Activated CD4-positive, alpha-beta memory T cell treated with anti-CD3 and anti-CD28 coated beads for 36 hours (primary cell): ENCODE measurements at regions not wholly inside any gene's neighbourhood (a gene's known extent, or its start where the extent isn't known, plus 50 kb on each side); places are given as distances from the start of the nearest gene placed in this dataset.

Source experiments
- CTCF ChIA-PET: fragments of 350-600 bp; sonication (Branson Sonifier 250); formaldehyde crosslinking; loops from one replicate; lab custom pipeline; 2021; ENCODE audit warnings: antibody characterized with exemption, inconsistent platforms; lab: Charles Lee
- POLR2A ChIA-PET: fragments of 350-600 bp; sonication (Branson Sonifier 250); formaldehyde crosslinking; loops from one replicate; lab custom pipeline; 2021; ENCODE audit warnings: antibody characterized with exemption; lab: Charles Lee
- DNase-seq: peaks from one replicate; pipeline ENCODE4 v3.0.0-alpha.2; 2020
- H3K27ac Mint-ChIP-seq: one replicate; pipeline ENCODE4 v1.8.0; 2021; ENCODE audit warnings: mixed read lengths
- H3K27me3 Mint-ChIP-seq: one replicate; pipeline ENCODE4 v1.8.0; 2021; ENCODE audit warnings: mixed read lengths
- H3K36me3 Mint-ChIP-seq: one replicate; pipeline ENCODE4 v1.8.0; 2021; ENCODE audit warnings: mixed read lengths
- H3K4me1 Mint-ChIP-seq: one replicate; pipeline ENCODE4 v1.8.0; 2021; ENCODE audit warnings: low read depth, mixed read lengths
- H3K4me3 Mint-ChIP-seq: one replicate; pipeline ENCODE4 v1.8.0; 2021; ENCODE audit warnings: mild to moderate bottlenecking, mixed read lengths
- H3K9me3 Mint-ChIP-seq: one replicate; pipeline ENCODE4 v1.8.0; 2021; ENCODE audit warnings: mixed read lengths
- intact Hi-C: fragments of 100-400 bp; cut with micrococcal nuclease; formaldehyde crosslinking; loops from one replicate; pipeline ENCODE4 v1.15.1; 2023

- no peak overlapping the region for H3K27ac Mint-ChIP-seq
- H3K4me3 Mint-ChIP-seq, result no peak overlapping the region
- DNase-seq, result no peak
- no peaks in the 10 kb centered on the region for H3K4me1 Mint-ChIP-seq
- ChIA-PET CTCF (no interaction called here), POLR2A (no interaction called here)
- H3K9me3 Mint-ChIP-seq, result peaks cover 31% of the 10 kb centered on the region
- intact Hi-C loops, result no loop called here
- no peaks in the 10 kb centered on the region for H3K36me3 Mint-ChIP-seq
- H3K27me3 Mint-ChIP-seq, result no peaks in the 10 kb centered on the region
Observed at GRCh38 chr19:28185646-28186045, 1027.3 kb downstream of the UQCRFS1 start.

DNA sequence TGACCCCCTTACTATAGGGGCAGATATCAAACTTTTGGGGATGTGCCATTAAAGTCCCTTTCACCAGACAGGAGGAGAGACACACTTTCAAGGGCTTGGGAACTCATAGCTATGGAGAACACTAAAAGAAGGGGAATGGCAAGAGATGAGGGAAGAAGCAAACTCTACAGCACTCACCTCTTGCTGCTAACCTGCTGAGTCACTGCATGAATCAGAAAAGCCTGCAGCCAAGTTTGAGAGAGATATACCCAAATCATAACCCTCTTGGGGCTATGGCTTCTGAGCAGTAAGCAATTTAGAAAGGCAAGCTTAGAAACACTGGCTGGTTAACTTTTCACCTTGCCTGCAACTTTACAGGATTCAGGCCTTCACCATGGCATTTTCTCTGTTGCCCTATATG lies 1028.0 kb downstream of the UQCRFS1 start:
- intact Hi-C loops, result no loop called here
- H3K4me3 Mint-ChIP-seq, result no peak overlapping the region
- no peaks in the 10 kb centered on the region for H3K27me3 Mint-ChIP-seq
- no peak overlapping the region for H3K27ac Mint-ChIP-seq
- H3K4me1 Mint-ChIP-seq, result no peaks in the 10 kb centered on the region
- ChIA-PET CTCF (no interaction called here), POLR2A (no interaction called here)
- H3K9me3 Mint-ChIP-seq, result peaks cover 31% of the 10 kb centered on the region
- DNase-seq, result no peak
- H3K36me3 Mint-ChIP-seq, result no peaks in the 10 kb centered on the region

DNA sequence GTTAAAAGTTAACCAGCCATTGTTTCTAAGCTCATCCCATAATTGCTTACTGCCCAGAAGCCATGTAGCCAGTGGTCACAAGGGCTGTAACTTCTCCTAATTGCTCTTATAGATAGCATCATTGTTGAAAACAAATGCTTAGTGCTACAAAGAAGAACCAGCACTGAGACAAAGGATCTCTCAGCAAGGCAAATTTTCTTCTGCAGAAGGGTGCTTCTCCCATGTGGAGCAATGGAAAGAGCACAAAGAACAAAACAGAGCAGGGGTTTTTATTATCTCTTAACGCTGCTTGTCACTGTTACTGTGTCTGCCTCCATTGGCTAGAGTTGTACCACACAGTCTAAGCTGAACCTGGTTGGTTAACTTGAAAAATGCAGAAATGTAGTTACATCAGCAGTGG lies 1036.8 kb downstream of the UQCRFS1 start:
- Mint-ChIP-seq H3K4me1 (no peaks in the 10 kb centered on the region), H3K9me3 (peaks cover 38% of the 10 kb centered on the region), H3K27ac (no peak overlapping the region), H3K4me3 (no peak overlapping the region), H3K27me3 (no peaks in the 10 kb centered on the region), H3K36me3 (no peaks in the 10 kb centered on the region)
- POLR2A ChIA-PET, result no interaction called here
- no peak for DNase-seq
- CTCF ChIA-PET, result no interaction called here
- intact Hi-C loops, result no loop called here

- POLR2A ChIA-PET, result no interaction called here
Observed at GRCh38 chr19:28171983-28172382, 1041.0 kb downstream of the UQCRFS1 start.

GRCh38 chr19:28170066-28170465 lies 1042.9 kb downstream of the UQCRFS1 start:
- H3K27ac Mint-ChIP-seq, result no peak overlapping the region
- intact Hi-C loops, result no loop called here
- no peak for DNase-seq
- H3K36me3 Mint-ChIP-seq, result no peaks in the 10 kb centered on the region
- ChIA-PET POLR2A (no interaction called here), CTCF (no interaction called here)
- no peaks in the 10 kb centered on the region for H3K4me1 Mint-ChIP-seq
- no peaks in the 10 kb centered on the region for H3K27me3 Mint-ChIP-seq
- no peak overlapping the region for H3K4me3 Mint-ChIP-seq
- peaks cover 18% of the 10 kb centered on the region for H3K9me3 Mint-ChIP-seq

More at GRCh38 chr19:28171983-28172382, 1041.0 kb downstream of the UQCRFS1 start:
- intact Hi-C loops, result no loop called here
- no peaks in the 10 kb centered on the region for H3K27me3 Mint-ChIP-seq
- H3K36me3 Mint-ChIP-seq, result no peaks in the 10 kb centered on the region
- CTCF ChIA-PET, result no interaction called here
- H3K9me3 Mint-ChIP-seq, result peaks cover 27% of the 10 kb centered on the region
- H3K4me3 Mint-ChIP-seq, result no peak overlapping the region
- H3K4me1 Mint-ChIP-seq, result no peaks in the 10 kb centered on the region
- H3K27ac Mint-ChIP-seq, result no peak overlapping the region
- DNase-seq, result no peak

GRCh38 chr19:28169168-28169887 lies 1043.6 kb downstream of the UQCRFS1 start:
- Mint-ChIP-seq H3K27ac (no peak overlapping the region), H3K4me3 (no peak overlapping the region), H3K4me1 (no peaks in the 10 kb centered on the region), H3K36me3 (no peaks in the 10 kb centered on the region), H3K9me3 (peaks cover 15% of the 10 kb centered on the region), H3K27me3 (no peaks in the 10 kb centered on the region)
- intact Hi-C loops, result no loop called here
- ChIA-PET POLR2A (no interaction called here), CTCF (no interaction called here)
- DNase-seq, result no peak

GRCh38 chr19:28168557-28168956 lies 1044.4 kb downstream of the UQCRFS1 start:
- Mint-ChIP-seq H3K4me1 (no peaks in the 10 kb centered on the region), H3K27ac (no peak overlapping the region), H3K9me3 (peaks cover 15% of the 10 kb centered on the region), H3K4me3 (no peak overlapping the region), H3K27me3 (no peaks in the 10 kb centered on the region), H3K36me3 (no peaks in the 10 kb centered on the region)
- intact Hi-C loops, result no loop called here
- ChIA-PET POLR2A (no interaction called here), CTCF (no interaction called here)
- no peak for DNase-seq

DNA sequence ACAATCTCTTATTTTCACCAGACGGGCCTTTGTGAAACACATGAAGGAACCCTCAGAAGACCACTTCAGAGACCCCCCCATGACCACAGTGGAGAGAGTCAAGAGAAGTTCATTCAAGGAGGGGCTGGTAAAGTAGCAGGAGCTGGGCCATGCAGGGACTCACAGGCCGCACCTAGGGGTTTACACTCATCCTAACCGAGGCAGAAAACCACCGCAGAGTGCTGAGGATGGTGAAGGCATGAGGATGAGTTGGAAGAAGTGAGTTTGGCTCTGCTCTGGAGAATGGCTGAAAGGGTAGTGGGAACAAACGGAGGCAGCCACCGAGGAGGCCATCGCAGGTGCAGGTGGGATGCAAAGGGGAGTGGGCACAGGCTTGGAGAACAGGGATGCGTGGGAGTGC lies 1046.9 kb downstream of the UQCRFS1 start:
- H3K36me3 Mint-ChIP-seq, result no peaks in the 10 kb centered on the region
- H3K27me3 Mint-ChIP-seq, result no peaks in the 10 kb centered on the region
- no peak for DNase-seq
- intact Hi-C loops, result no loop called here
- H3K4me1 Mint-ChIP-seq, result no peaks in the 10 kb centered on the region
- CTCF ChIA-PET, result no interaction called here
- no peak overlapping the region for H3K4me3 Mint-ChIP-seq
- POLR2A ChIA-PET, result no interaction called here
- H3K9me3 Mint-ChIP-seq, result peaks cover 7% of the 10 kb centered on the region
- no peak overlapping the region for H3K27ac Mint-ChIP-seq

- Mint-ChIP-seq H3K27ac (no peak overlapping the region), H3K27me3 (no peaks in the 10 kb centered on the region), H3K4me3 (no peak overlapping the region), H3K36me3 (no peaks in the 10 kb centered on the region), H3K9me3 (peaks cover 16% of the 10 kb centered on the region), H3K4me1 (no peaks in the 10 kb centered on the region)
- CTCF ChIA-PET, result no interaction called here
- POLR2A ChIA-PET, result no interaction called here
- intact Hi-C loops, result no loop called here
- DNase-seq, result no peak
Observed at GRCh38 chr19:28164214-28164613, 1048.7 kb downstream of the UQCRFS1 start.

DNA sequence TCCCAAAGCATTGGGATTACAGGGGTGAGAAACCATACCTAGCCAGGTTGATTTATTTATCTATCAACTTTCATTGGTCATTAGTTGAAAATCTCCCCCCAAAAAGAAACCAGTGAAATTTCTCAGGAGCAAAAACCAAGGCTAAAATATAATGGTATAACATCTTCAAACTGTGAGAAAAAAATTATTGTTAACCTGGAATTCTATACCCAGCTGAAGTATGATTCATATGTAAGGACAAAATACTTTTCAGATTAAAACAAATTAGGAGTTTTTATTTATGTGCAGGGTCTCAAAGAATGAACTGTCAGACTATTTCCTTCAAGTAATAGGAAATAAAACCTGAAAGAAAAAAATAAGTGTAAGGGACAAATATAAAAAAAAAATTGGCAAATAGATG lies 1053.9 kb downstream of the UQCRFS1 start:
- no peak for DNase-seq
- Mint-ChIP-seq H3K36me3 (no peaks in the 10 kb centered on the region), H3K4me3 (no peak overlapping the region), H3K4me1 (no peaks in the 10 kb centered on the region), H3K9me3 (peaks cover 31% of the 10 kb centered on the region), H3K27ac (no peak overlapping the region), H3K27me3 (no peaks in the 10 kb centered on the region)
- CTCF ChIA-PET, result no interaction called here
- POLR2A ChIA-PET, result no interaction called here
- intact Hi-C loops, result no loop called here

DNA sequence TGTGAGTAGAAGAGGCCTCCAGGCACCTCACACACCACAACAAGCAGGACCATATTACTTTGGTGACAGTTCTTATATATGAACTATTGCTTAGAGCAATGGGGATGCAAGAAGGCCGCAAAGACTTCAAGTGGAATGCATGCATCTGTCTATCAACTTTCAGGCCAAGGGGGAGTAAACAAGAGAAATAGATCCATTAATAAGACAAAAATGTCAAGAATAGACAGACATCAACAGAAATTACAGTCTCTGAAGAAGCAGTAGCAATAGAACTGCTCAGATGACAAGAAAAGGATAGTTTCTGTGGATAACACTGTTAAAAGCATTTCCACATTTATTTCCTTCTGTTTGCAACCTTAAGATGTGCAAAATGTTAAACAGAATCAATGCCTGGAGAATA lies 1057.7 kb downstream of the UQCRFS1 start:
- no peaks in the 10 kb centered on the region for H3K4me1 Mint-ChIP-seq
- H3K27me3 Mint-ChIP-seq, result no peaks in the 10 kb centered on the region
- ChIA-PET POLR2A (no interaction called here), CTCF (no interaction called here)
- peaks cover 28% of the 10 kb centered on the region for H3K9me3 Mint-ChIP-seq
- no peaks in the 10 kb centered on the region for H3K36me3 Mint-ChIP-seq
- H3K27ac Mint-ChIP-seq, result no peak overlapping the region
- DNase-seq, result no peak
- intact Hi-C loops, result no loop called here
- H3K4me3 Mint-ChIP-seq, result no peak overlapping the region

DNA sequence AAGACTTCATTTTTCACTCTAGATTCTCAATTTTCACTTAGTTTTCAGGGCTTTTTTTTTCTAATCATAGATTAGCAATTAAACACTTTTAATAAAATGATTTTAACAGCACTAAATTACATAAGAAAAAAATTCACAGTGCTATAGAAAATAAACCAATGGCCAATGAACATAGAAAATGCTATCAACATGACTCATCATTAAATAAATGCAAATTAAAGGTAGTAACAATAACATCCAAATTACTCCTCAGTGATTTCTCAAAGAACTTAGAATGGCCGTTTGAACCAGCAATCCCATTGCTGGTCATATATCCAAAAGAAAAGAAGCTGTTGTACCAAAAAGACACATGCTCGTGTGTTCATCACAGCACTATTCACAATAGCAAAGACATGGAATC lies 1058.9 kb downstream of the UQCRFS1 start:
- intact Hi-C loops, result no loop called here
- POLR2A ChIA-PET, result no interaction called here
- H3K36me3 Mint-ChIP-seq, result no peaks in the 10 kb centered on the region
- no peak overlapping the region for H3K4me3 Mint-ChIP-seq
- H3K9me3 Mint-ChIP-seq, result peaks cover 21% of the 10 kb centered on the region
- H3K27me3 Mint-ChIP-seq, result no peaks in the 10 kb centered on the region
- no peak for DNase-seq
- CTCF ChIA-PET, result no interaction called here
- H3K27ac Mint-ChIP-seq, result no peak overlapping the region
- no peaks in the 10 kb centered on the region for H3K4me1 Mint-ChIP-seq

GRCh38 chr19:28153123-28153522 lies 1059.8 kb downstream of the UQCRFS1 start:
- H3K36me3 Mint-ChIP-seq, result no peaks in the 10 kb centered on the region
- no peak for DNase-seq
- peaks cover 14% of the 10 kb centered on the region for H3K9me3 Mint-ChIP-seq
- H3K4me3 Mint-ChIP-seq, result no peak overlapping the region
- intact Hi-C loops, result no loop called here
- no peak overlapping the region for H3K27ac Mint-ChIP-seq
- no peaks in the 10 kb centered on the region for H3K27me3 Mint-ChIP-seq
- ChIA-PET POLR2A (no interaction called here), CTCF (no interaction called here)
- no peaks in the 10 kb centered on the region for H3K4me1 Mint-ChIP-seq
